Ammon's horn (tissue), 1 donor: ENCODE measurements at regions not wholly inside any gene's neighbourhood (a gene's known extent, or its start where the extent isn't known, plus 50 kb on each side); places are given as distances from the start of the nearest gene placed in this dataset.

Experiments used
- DNase-seq: peaks from one replicate; pipeline ENCODE4 v3.0.0-alpha.2; 2016; ENCODE audit warnings: low spot score

GRCh38 chr1:172980971-172981370 lies 69.8 kb downstream of the TNFSF18 start:
- DNase-seq: no peak
